ENCODE measurements at regions not wholly inside any gene's neighbourhood (a gene's known extent, or its start where the extent isn't known, plus 50 kb on each side); places are given as distances from the start of the nearest gene placed in this dataset.

DNA sequence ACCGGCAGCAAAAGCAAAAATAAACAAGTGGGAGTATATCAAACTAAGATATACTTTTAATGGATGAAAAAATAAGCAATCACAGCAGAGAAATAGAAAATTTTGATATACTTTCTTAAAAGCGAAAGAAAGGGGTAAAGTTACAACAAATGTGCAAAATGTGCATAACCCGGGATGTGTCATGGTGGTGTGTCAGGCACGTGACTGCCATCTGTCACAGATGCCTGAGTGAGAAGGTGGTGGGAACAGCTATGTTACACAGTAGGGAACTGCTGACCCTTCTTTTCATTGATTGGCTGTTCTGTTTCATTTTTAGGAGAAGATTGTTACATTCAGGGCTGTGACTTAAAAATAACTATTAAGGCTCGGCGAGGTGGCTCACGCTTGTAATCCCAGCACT, 168.1 kb upstream of the PELI2 start:
- DNase-seq = no peak

DNA sequence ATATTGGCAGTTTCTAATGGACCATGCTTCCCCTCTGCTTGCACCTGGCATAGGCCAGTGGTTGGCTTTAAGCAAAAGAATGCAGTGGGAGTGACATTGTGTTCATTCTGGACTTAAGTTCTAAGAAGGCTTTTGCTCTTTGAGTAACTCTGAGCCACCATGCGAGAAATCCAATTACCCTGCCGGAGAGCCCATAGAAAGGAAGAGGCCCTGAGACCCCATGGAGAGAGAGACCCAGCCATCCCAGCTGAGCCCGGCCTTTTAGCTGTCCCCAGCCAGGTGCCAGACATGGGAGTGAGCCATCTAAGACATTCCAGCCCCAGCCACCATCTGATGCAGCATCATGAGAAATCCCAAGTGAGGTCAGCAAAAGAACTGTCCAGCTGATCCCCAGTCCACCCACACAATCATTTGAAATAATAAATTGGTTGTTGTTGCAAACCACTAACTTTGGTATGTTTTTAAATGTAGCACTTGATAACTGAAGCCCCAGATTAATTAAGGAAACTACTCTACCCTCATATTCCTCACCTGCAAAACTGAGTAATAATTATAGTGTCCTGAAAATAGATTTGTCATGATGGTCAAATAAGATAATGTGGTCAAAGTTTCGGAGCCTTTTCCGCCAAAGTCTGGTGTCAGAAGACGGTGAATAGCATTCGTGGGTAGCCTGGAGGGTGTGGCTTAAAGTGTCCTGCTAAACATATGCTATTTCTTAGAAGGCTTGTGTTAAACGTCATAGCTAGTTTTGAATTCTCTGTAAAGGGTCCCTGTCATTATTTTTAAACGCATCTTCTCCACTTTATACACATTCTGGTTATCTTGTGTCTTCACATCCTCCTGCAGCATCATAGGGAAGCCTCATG, 166.6 kb upstream of the PELI2 start:
- no peak for DNase-seq

DNA sequence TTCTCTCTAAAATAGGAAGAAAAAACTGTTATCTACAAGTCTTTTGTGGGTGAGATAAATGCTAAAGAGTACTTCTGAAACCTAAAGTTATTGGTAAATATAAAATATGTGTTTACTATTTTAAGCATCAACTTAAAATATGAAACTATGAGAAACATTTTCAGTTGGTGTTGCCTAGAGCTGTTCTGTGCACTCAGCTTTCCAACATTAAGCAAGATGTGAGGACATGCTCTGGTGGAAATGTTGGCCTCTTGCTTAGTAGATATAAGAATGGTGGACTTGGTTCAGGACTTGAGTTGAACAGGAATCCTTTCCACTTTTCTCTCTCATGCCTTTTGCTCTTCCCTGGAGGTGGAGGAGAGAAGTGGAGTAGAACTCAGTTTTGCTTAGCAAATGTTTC, 164.1 kb upstream of the PELI2 start:
- no peak for DNase-seq

DNA sequence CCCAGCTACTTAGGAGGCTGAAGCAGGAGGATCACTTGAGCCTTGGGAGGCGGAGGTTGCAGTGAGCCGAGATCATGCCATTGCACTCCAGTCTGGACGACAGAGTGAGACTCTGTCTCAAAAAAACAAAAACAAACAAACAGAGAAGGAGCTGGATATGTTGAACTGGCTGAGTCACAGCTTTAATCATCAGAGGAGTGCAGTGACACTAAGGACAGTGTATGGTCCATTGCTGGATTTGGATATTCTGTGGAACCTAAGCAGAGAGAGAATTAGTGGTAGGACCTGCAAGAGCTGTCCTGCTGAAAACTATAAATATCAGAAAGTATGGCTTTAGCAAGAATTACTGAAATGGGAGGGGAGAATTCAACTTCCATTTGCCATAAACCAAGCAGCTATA, 163.0 kb upstream of the PELI2 start:
- no peak for DNase-seq

DNA sequence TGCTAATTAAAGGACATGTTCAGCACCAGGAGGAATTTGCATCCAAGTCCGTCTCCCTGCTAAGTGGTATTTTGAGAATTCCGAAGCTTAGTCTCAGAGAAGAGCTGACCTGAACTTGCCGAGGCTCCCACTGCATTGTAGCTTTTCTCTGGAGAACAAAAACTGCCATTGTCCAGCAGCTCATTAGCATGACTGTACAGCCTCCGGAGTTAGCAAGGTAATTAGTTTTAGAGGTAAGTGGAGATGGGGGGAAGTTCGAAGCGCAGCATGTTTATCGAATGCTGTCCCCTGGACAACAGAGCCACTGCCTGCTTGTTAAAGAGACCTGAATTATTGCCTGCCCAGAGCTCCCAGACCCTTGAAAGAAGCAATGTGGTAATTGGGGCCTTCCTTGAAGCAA, 160.3 kb upstream of the PELI2 start:
- DNase-seq = no peak

DNA sequence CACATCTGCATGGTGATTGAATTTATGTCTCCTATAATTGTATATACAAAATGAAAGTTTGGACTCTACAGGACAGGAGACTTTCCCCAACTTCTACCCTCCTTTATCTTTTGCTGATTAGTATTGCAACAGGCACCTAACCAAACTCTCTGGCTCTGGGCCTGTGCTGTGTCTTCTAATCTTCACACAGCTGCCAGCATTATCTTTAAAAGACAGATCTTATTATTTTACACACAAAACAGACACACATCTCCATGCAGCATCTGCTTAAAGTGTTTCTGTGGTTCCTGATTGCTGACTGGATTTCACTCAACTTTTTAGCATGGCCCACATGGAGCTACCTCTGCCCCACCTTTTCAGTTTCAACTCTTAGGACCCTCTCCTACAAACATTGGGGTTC, 154.9 kb upstream of the PELI2 start:
- DNase-seq = no peak

DNA sequence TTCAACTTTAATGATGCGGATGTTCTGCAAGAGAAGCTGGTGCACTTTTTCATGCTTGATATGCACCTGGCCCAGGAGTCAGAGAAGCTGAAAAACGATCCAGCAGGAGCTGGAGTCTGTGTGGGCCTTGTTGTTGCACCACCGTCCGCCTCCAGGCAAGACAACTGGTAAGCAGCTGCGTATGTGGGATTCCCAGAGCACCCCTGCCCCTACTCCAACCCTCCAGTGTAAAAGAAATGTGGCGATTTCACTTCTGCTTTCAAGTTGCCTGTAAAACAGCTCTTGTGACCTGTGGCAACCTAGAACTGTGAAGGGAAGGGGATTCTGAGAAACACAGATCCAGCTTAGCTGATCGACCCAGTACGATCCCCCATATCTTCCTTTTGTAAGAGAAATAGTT, 154.1 kb upstream of the PELI2 start:
- peak; percentile 36 for DNase-seq

DNA sequence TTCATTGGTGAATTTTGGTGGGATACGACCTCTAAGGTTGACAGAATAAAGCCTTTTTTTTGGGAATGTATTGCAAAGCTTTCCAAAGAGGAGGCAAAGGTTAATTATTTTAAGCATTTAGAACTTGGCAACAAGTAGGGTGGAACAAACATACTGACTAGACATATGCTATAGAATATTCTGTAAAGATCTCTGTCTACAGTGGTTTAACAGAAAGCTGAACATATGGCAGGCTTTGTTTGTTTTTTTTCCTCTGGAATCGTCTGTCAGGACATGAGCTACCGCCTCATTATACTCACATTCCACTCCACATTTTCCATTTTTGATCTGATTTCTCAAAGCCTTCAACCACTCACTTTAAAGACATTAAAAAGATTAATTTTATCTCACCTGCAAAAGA, 153.4 kb upstream of the PELI2 start:
- DNase-seq = no peak

DNA sequence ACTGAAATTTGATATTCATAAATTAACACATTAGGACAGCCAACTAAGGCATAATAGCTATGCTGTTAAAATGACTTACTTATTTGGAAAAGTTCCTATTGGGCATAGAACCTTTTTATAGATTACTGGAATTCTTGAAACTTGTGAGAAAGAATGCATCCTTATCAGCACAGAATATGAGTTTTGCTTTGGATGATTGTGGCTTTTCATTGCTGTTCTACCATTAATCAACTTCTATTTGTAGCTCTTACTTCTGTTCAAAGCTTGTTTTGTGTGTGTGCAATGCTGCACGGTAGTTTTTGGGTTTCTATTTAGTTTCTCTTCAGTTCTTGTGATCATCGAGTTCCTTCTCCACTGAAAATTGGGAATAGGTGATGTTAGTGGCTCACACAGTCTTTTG, 152.4 kb upstream of the PELI2 start:
- DNase-seq = no peak

DNA sequence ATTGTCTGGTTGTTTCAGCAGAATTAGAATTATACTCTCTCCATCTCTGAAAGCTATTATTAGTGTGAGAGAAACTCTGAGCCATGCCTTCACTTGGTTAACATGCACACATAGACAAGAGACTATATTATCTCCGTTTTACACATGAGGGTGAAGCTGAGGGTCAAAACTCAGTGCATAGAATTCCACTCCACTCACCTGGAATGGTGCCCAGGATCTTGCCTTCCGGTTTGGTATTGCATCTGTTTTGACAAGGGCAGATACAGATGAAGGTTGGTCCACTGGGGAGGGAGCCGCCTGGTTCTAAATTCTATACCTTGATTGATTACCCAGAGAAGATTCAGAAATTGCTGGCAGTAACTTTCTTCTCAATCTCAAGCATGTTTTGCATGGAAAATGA, 149.5 kb upstream of the PELI2 start:
- DNase-seq = peak; percentile 4

DNA sequence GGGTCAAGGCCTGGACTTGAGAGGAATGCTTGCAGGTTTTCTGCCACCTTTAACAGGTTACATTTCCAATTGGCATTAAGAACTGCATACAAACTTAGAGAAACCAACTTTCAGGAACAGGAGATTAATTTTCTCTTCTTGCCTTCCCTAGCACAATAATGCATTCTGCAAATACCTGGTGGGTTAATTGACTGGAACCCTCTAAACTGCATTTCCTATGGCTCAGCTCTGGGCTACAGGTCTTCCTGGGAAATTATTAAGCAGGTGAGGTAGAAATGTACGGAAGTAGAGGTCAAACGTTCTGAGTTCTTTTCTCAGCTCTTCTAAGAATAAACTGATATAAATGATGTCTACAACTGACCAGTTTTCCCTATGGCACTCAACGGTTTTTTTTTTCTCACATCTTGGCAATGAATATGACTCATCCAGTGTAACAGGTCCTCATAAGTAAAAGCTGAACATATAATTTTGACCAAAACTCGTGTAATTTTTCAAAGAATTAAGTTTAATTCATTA, 144.9 kb upstream of the PELI2 start:
- no peak for DNase-seq

DNA sequence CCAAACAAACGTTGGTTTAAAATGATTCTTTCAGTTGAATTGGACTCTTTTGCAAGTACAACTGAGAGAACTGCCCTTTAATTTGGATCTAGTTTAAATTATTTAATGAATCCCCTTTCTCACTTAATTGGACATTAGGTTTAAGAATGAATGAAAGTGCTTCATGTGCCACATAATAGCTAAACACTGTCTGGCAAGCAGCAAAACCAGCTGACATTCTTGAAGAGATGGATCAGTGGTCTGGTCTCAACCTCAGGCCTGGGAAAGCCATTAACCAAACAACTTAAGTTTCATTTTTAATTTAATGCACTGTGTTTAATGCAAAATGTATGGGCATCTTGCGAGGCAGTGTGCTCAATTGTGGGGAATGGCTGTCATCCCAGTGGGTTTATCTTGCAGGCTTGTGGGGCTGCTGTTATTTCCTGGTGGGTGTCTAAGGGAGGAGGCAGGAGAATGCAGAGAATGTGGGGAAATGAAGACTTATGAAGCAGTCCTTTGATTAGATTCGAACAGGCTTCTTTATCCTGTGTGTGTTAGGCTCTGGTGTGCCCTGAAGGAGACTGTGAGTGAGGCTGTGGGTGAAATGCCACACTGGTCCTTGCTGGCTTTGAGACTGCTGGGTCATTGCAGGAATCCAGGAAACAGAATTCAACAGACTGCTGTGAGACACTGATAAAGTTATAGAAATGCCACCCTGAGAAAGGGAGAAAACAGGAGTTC, 144.1 kb upstream of the PELI2 start:
- DNase-seq = no peak

DNA sequence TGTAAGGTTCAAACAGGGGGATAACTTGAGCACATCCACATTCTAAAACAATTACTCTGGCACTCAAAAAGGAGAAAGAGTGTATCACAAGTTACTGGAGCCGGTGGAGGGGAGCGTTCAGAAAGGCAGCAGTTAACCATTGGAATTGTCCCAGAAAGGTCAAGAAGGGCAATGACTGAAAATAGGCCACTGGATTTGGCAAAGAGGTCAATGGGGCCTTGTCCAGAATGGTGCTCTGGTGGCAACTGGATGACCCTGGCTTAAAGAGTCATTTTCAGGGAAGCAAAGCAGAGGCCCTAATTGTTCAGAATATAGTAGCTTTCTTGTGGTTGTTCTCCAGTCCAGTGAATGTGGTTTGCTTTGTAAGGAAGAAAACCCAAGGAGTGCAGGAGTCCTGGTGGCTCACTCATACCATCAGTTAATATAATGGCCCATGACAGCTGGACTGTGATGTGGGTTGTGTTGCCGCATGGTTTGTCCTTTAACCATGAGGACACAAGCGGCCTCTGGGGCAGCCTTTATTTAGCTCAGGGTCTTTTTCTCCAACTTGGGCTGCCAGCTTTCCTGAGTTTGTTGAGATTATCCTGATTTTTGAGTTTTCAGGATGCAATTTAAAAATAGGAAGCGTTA, 142.8 kb upstream of the PELI2 start:
- no peak for DNase-seq

DNA sequence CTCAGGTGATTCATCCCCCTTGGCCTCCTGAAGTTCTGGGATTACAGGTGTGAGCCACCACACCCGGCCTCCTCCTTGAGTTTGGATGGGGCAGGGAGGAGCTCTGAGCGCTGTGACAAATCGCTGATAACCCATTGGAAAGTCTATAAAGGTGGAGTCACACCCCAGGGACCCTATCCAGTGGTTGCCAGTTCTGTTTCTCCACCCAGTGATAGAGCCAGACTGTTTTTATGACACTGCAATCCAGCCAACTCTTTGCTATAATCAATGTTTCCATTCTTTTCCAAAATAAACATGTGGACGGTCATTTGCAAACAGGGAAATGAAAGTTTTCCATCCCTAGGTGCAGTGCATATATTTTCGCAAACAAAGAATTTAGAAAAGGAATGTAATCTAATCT, 142.0 kb upstream of the PELI2 start:
- DNase-seq = no peak

DNA sequence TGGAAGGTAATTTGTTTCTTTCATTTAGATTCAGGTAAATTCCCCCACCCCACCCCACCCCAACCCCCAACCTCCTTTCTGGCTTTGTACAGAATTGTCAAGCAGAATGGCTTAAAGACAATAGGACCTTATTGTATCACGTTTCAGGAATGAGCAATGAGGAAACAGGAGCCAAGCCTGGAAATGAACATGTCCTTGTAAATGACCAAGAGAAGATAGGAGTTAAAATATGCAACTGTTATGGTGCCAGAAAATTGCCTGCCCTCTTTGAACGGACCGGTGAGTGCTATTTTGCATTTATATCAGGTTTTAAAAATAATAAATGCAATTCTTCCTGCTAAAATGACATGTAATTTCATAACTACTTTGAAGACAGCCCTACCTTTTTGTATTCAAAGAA, 141.6 kb upstream of the PELI2 start:
- DNase-seq = no peak

DNA sequence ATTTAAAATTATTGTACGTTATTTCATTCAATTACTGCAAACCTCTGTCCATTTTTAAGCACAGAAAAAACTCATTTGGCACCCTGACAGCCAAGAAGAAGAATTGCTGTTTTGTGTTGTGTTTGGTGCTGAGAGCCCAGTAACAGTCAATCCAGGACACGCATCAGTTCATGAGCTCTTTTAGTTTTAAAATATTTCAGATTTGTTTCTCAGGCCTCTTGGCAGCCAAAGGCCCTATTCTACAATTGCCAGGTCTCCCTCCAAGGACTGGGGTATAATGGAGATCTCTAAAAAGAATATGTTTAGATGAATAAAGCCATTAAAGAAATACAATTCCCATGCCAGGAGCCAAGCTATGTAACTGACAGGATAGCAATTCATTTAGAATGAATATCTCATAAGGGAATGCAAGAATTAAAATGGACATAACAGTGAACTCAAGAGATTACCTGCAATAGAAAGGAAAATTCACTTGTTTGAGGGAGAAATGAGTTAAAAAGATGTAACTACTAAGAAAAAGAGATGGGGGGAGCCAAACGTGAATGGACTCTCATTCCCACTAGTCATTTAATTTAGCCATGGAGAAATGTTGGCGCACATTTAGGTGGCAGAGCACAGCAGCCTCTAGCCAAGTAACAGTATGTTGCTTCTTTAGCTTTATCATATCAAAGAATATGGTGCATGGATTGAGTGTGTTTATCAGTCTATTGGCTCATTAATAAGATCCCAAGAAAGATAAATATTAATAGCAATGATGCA, 140.6 kb upstream of the PELI2 start:
- no peak for DNase-seq

DNA sequence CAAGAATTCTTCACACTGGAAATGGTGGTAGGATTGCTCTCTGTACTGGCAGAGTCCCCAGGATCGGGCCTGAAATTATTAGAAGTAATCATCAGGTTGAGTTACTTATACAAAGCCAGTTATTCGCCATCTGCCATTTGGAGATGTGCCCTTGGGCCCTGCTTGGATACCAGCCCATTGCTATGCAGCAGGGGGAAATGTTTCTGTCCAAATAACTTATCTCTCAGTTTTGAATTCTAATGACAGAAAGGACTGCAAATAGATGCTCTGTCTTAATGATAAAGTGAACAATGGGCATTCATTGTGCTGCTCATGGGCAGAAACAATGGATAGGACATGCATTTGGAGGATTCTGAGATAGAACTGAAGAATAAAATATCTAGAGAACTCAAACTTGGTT, 139.1 kb upstream of the PELI2 start:
- DNase-seq = no peak

DNA sequence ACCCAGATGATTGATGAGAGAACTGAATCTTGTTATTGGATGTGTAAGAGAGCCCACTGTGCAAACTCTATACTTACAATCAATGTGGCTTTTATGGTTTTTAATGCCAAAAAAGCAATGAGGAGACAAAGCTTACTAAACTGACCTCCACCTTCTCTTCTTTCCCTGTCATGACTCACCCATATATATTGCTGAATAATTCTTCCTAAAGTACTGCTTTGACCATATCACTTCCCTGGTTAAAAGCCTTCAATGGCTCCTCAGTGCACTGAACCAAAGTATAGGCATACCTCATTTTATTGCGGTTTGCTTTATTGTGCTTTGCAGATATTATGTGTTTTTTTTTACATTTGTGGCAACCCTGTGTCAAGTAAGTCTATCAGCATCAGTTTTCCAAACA, 138.4 kb upstream of the PELI2 start:
- DNase-seq = no peak

DNA sequence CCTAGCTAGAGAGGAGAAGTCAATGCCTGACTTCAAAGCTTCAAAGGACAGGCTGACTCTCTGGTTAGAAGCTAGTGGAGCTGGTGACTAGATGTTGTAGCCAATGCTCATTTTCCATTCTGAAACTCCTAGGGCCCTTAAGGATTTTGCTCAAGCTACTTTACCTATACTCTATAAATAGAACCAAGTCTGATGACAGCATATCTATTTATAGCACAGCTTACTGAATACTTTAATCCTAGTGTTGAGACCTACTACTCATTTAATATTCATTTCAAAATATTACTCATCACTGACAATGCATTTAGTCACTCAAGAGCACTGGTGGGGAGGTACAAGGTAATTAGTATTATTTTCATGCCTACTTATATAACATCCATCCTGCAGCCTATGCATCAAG, 137.2 kb upstream of the PELI2 start:
- DNase-seq = no peak

DNA sequence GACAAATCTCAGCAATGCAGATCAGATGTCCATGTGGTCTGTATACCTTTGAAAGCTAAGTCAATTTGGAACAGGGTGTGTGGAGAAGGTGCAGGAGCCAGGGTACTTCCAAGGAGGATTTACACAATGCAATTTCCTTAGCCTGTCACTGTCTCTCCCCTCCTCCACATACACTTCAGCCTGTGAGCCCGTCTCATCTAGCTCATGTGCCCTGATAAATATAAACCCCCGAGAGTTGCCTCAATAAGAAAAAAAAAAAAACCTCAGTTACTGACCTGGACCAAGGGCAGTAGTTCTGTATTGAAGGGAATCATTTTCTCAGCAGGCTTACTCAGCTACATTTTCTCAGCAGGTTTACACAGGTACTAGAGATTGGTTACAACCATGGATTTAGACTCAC, 132.1 kb upstream of the PELI2 start:
- no peak for DNase-seq

DNA sequence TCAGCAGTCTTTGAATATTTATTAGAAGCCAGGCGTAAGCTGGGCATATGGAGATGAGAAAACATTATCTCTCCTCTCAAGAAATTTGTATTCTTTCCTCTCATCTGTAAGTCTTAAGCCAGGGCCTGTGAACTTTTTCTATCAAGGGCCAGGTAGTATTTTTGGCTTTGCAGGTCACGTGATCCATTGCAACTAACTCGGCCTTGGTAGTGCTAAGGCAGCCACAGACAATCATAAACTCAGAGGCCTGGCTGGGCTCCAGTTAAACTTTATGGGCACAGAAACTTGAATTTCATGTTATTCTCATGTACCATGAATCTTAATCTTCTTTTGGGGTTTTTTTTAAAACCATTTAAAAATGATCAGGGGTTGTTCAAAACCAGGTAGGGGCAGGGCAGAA, 117.4 kb upstream of the PELI2 start:
- DNase-seq = no peak

DNA sequence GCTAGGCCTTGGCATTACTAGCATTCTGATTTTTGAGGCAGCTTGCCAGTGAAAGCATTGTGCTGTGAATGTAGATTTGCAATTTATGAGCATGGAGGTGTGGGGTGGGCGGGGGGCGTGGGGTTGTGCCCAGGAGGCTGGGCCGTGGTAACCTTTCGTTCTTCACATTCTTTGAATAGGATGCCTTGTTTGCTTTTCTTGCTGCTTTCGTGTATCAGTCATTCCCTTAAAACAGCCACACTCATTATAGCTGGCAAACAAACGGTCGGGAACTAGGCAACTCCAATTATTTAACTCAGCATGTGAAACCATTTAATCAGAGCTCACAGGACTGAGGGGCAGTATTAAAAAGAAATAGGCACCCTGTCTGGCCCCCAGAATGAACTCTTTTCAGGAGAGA, 115.9 kb upstream of the PELI2 start:
- DNase-seq = no peak
